ENCODE measurements at regions not wholly inside any gene's neighbourhood (a gene's known extent, or its start where the extent isn't known, plus 50 kb on each side); places are given as distances from the start of the nearest gene placed in this dataset.

GRCh38 chr1:183720028-183720427 lies 66.9 kb upstream of the APOBEC4 start:
- TF ChIP-seq GATA2 (IDR thresholded peaks at IDR 0.05; ENCODE audit: low read depth, low read length) (no peak), GATA3 (IDR thresholded peaks at IDR 0.05; ENCODE audit: low read depth, low read length) (no peak)
